ENCODE measurements at regions not wholly inside any gene's neighbourhood (a gene's known extent, or its start where the extent isn't known, plus 50 kb on each side); places are given as distances from the start of the nearest gene placed in this dataset.

- TF ChIP-seq POU2F2 (IDR thresholded peaks at IDR 0.05; ENCODE audit: low read depth, low read length) (no peak), SPI1 (IDR thresholded peaks at IDR 0.05; ENCODE audit: low read depth, low read length) (no peak), POLR2AphosphoS5 (IDR thresholded peaks at IDR 0.05; ENCODE audit: low read depth, low read length) (no peak), POLR2A (IDR thresholded peaks at IDR 0.05; ENCODE audit: low read depth, low read length) (no peak), TAF1 (IDR thresholded peaks at IDR 0.05; ENCODE audit: low read depth, low read length) (no peak)
Measured at GRCh38 chr13:50123515-50123861, 108.2 kb downstream of the KCNRG start.

Measured in GM12891 (cell line).